A549 (cell line): ENCODE measurements at regions not wholly inside any gene's neighbourhood (a gene's known extent, or its start where the extent isn't known, plus 50 kb on each side); places are given as distances from the start of the nearest gene placed in this dataset.

Source experiments
- EHMT2 ChIP-seq: fragments of 200-600 bp; sonication (generic); IDR thresholded peaks from 2 replicates; pipeline ENCODE4 v1.6.1; 2016; ENCODE audit warnings: antibody characterized with exemption, low read depth, mild to moderate bottlenecking, moderate library complexity
- FOSL2 ChIP-seq, 2 experiments: fragments of 450-650 bp in 1 of 2; fragments of >200 bp in 1 of 2; sonication (Bioruptor Twin) in 1 of 2; formaldehyde crosslinking; IDR thresholded peaks; 2 replicates each; pipeline versions ENCODE4 v1.5.0 to v1.6.1; 2016 to 2020; ENCODE audit warnings: mild to moderate bottlenecking in 1 of 2, moderate library complexity in 1 of 2
- JUN ChIP-seq, 2 experiments: fragments of >200 bp; sonication (Bioruptor Twin); formaldehyde crosslinking; IDR thresholded peaks; 2 replicates in 1 of 2; 3 replicates in 1 of 2; pipeline ENCODE4 v1.6.1; 2016 to 2017
- KDM1A ChIP-seq: fragments of 200-600 bp; sonication (generic); IDR thresholded peaks from 2 replicates; pipeline ENCODE4 v1.6.1; 2016; ENCODE audit warnings: low read depth, mild to moderate bottlenecking
- MAFK ChIP-seq: fragments of 450-650 bp; IDR thresholded peaks from 2 replicates; pipeline ENCODE4 v1.6.1; 2014; ENCODE audit not compliant: partially characterized antibody
- MYC ChIP-seq: IDR thresholded peaks from 2 replicates; pipeline ENCODE4 v1.6.1; 2012; ENCODE audit warnings: mild to moderate bottlenecking, inconsistent platforms, low read length, improper control_type of control experiment, borderline replicate concordance
- NFE2L2 ChIP-seq: fragments of 150-350 bp; conservative IDR thresholded peaks from 2 replicates; pipeline ENCODE4 v1.6.1; 2014; ENCODE audit warnings: low read length
- RAD21 ChIP-seq, 2 experiments: fragments of >200 bp in 1 of 2; sonication (Bioruptor Twin) in 1 of 2; formaldehyde crosslinking in 1 of 2; IDR thresholded peaks in 1 of 2; conservative IDR thresholded peaks in 1 of 2; 2 replicates in 1 of 2; 3 replicates in 1 of 2; pipeline ENCODE4 v1.6.1; 2012 to 2018; ENCODE audit warnings: inconsistent platforms in 1 of 2
- RNF2 ChIP-seq: fragments of 200-600 bp; sonication (generic); IDR thresholded peaks from 2 replicates; pipeline ENCODE4 v1.6.1; 2016; ENCODE audit warnings: low read depth, mild to moderate bottlenecking, antibody characterized with exemption, moderate library complexity, borderline replicate concordance
- TF ChIP-seq, protein P1 (sequence below): fragments of 450-650 bp; IDR thresholded peaks from 2 replicates; pipeline ENCODE4 v1.6.1; 2014; ENCODE audit warnings: antibody characterized with exemption
- TF ChIP-seq, protein P2 (sequence below): fragments of >200 bp; sonication (Bioruptor Twin); formaldehyde crosslinking; IDR thresholded peaks from 3 replicates; pipeline ENCODE4 v1.5.1; 2016
- TF ChIP-seq, protein P3 (sequence below): fragments of 250-450 bp; sonication (Bioruptor Pico); IDR thresholded peaks from 2 replicates; pipeline ENCODE4 v1.5.0; 2021; ENCODE audit warnings: mild to moderate bottlenecking, moderate library complexity, borderline replicate concordance
- TF ChIP-seq, protein P4 (sequence below): fragments of >200 bp; sonication (Bioruptor Twin); formaldehyde crosslinking; IDR thresholded peaks from 2 replicates; pipeline ENCODE4 v1.6.1; 2016

DNA sequence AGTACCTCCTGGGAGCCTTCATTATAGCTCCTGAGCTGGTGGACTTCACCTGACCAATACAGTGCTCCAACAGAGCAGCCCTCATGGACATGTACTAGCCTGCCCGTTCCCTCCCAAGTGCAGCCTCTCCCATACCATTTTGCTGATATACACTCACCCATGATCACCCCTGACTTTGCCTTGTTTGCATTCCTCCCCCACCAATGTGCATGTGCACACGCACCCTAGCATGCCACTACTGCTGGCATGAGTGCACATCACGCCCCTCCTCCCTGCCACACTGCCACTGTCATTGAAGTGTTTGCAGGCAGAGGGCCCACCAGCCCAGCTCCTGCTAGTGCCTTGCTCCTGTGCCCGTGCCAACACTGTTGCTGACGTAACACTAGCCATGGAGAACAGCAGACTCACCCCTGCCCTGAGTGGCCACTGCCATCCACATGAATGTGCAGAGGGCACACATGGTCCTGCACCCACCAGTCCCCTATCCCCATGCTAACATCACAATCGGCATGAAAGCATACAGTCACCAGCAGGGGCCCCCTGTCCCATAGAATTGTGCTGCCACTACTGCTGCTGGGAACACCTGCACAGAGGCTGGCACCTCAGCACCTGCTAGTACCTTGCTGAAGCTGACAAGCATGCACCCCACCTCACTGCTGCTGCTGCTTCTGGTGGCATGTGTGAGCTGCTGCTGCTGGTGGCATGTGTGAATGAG lies 110.3 kb downstream of the SINHCAF start:
- TF ChIP-seq, protein P1, sequence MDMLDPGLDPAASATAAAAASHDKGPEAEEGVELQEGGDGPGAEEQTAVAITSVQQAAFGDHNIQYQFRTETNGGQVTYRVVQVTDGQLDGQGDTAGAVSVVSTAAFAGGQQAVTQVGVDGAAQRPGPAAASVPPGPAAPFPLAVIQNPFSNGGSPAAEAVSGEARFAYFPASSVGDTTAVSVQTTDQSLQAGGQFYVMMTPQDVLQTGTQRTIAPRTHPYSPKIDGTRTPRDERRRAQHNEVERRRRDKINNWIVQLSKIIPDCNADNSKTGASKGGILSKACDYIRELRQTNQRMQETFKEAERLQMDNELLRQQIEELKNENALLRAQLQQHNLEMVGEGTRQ, result no peak
- TF ChIP-seq, protein P2, sequence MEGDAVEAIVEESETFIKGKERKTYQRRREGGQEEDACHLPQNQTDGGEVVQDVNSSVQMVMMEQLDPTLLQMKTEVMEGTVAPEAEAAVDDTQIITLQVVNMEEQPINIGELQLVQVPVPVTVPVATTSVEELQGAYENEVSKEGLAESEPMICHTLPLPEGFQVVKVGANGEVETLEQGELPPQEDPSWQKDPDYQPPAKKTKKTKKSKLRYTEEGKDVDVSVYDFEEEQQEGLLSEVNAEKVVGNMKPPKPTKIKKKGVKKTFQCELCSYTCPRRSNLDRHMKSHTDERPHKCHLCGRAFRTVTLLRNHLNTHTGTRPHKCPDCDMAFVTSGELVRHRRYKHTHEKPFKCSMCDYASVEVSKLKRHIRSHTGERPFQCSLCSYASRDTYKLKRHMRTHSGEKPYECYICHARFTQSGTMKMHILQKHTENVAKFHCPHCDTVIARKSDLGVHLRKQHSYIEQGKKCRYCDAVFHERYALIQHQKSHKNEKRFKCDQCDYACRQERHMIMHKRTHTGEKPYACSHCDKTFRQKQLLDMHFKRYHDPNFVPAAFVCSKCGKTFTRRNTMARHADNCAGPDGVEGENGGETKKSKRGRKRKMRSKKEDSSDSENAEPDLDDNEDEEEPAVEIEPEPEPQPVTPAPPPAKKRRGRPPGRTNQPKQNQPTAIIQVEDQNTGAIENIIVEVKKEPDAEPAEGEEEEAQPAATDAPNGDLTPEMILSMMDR, result no peak
- TF ChIP-seq, protein P3, sequence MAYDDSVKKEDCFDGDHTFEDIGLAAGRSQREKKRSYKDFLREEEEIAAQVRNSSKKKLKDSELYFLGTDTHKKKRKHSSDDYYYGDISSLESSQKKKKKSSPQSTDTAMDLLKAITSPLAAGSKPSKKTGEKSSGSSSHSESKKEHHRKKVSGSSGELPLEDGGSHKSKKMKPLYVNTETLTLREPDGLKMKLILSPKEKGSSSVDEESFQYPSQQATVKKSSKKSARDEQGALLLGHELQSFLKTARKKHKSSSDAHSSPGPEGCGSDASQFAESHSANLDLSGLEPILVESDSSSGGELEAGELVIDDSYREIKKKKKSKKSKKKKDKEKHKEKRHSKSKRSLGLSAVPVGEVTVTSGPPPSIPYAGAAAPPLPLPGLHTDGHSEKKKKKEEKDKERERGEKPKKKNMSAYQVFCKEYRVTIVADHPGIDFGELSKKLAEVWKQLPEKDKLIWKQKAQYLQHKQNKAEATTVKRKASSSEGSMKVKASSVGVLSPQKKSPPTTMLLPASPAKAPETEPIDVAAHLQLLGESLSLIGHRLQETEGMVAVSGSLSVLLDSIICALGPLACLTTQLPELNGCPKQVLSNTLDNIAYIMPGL (CRISPR knock-in tag), result no peak
- TF ChIP-seq EHMT2 (no peak), FOSL2 (IDR thresholded peaks at IDR 0.05) (no peak), FOSL2 (CRISPR knock-in tag; IDR thresholded peaks at IDR 0.05) (no peak), JUN (IDR thresholded peaks at IDR 0.05) (no peak), RAD21 (conservative IDR thresholded peaks at IDR 0.05 in 1 of 2, IDR thresholded peaks at IDR 0.05 in 1 of 2) (no peak), MYC (no peak), MAFK (no peak), RNF2 (no peak), NFE2L2 (no peak), KDM1A (no peak)
- TF ChIP-seq, protein P4, sequence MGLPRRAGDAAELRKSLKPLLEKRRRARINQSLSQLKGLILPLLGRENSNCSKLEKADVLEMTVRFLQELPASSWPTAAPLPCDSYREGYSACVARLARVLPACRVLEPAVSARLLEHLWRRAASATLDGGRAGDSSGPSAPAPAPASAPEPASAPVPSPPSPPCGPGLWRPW, result no peak
